Renal pelvis (tissue), 1 donor: ENCODE measurements at regions not wholly inside any gene's neighbourhood (a gene's known extent, or its start where the extent isn't known, plus 50 kb on each side); places are given as distances from the start of the nearest gene placed in this dataset.
"Not testable (repeated sequence)": the region's sequence is repeated elsewhere in the genome, so short reads cannot be mapped to it uniquely, and the experiment has no call there.

Source experiments
- DNase-seq: peaks from one replicate; pipeline ENCODE4 v3.0.0-alpha.2; 2013

GRCh38 chr18:67864677-67865340 is 348.3 kb upstream of the DSEL start:
- no peak for DNase-seq

GRCh38 chr18:67862069-67862468 is 345.5 kb upstream of the DSEL start:
- DNase-seq: no peak

- DNase-seq: no peak
Measured at GRCh38 chr18:67854340-67854739, 337.8 kb upstream of the DSEL start.

GRCh38 chr18:67846422-67847098 is 330.0 kb upstream of the DSEL start:
- no peak for DNase-seq

GRCh38 chr18:67845035-67845434 is 328.5 kb upstream of the DSEL start:
- no peak for DNase-seq

GRCh38 chr18:67840379-67840778 is 323.9 kb upstream of the DSEL start:
- no peak for DNase-seq

GRCh38 chr18:67818432-67818831 is 301.9 kb upstream of the DSEL start:
- no peak for DNase-seq

- DNase-seq: no peak
Measured at GRCh38 chr18:67815280-67815679, 298.8 kb upstream of the DSEL start.

GRCh38 chr18:67813380-67814028 is 297.0 kb upstream of the DSEL start:
- no peak for DNase-seq

GRCh38 chr18:67805261-67805660 is 288.7 kb upstream of the DSEL start:
- DNase-seq: no peak

- DNase-seq: no peak
Measured at GRCh38 chr18:67794521-67794920, 278.0 kb upstream of the DSEL start.

GRCh38 chr18:67790527-67790926 is 274.0 kb upstream of the DSEL start:
- no peak for DNase-seq

GRCh38 chr18:67789165-67789545 is 272.6 kb upstream of the DSEL start:
- no peak for DNase-seq

- DNase-seq: no peak
Measured at GRCh38 chr18:67788310-67789164, 272.0 kb upstream of the DSEL start.

GRCh38 chr18:67783196-67783946 is 266.9 kb upstream of the DSEL start:
- no peak for DNase-seq

- DNase-seq: no peak
Measured at GRCh38 chr18:67778016-67778415, 261.5 kb upstream of the DSEL start.

GRCh38 chr18:67776929-67777328 is 260.4 kb upstream of the DSEL start:
- no peak for DNase-seq

- no peak for DNase-seq
Measured at GRCh38 chr18:67771271-67771670, 254.8 kb upstream of the DSEL start.

GRCh38 chr18:67770520-67770919 is 254.0 kb upstream of the DSEL start:
- no peak for DNase-seq

GRCh38 chr18:67766930-67767329 is 250.4 kb upstream of the DSEL start:
- no peak for DNase-seq

- DNase-seq: not testable (repeated sequence)
Measured at GRCh38 chr18:67752211-67752610, 235.7 kb upstream of the DSEL start.

- DNase-seq: no peak
Measured at GRCh38 chr18:67742954-67743353, 226.4 kb upstream of the DSEL start.
